Right lobe of liver (tissue), 6 donors: ENCODE measurements at regions not wholly inside any gene's neighbourhood (a gene's known extent, or its start where the extent isn't known, plus 50 kb on each side); places are given as distances from the start of the nearest gene placed in this dataset.

Experiments
- ATAC-seq, 4 donors: fragments of 200-7000 bp; cut with Tn5 transposase; one replicate each; pipeline ENCODE4 v1.9.1; 2020; ENCODE audit warnings: mild to moderate bottlenecking in 4 of 4, moderate library complexity in 4 of 4
- DNase-seq, 3 donors: peaks; one replicate each; pipeline ENCODE4 v3.0.0-alpha.2; 2020
- H3K27ac ChIP-seq, 3 donors: fragments of 200-600 bp; one replicate each; pipeline ENCODE4 v1.8.0; 2022
- H3K27me3 ChIP-seq, 2 donors: fragments of 200-600 bp; one replicate each; pipeline ENCODE4 v1.8.0; 2022
- H3K36me3 ChIP-seq, 4 donors: fragments of 200-600 bp; sonication (generic) in 1 of 4; one replicate each; pipeline versions ENCODE4 v1.5.1 to v1.8.0; 2017 to 2022; ENCODE audit warnings: control low read depth in 1 of 4
- H3K4me1 ChIP-seq, 4 donors: fragments of 200-600 bp; sonication (generic) in 1 of 4; one replicate each; pipeline versions ENCODE4 v1.5.1 to v1.8.0; 2017 to 2022; ENCODE audit warnings: control low read depth in 1 of 4
- H3K4me3 ChIP-seq, 3 donors: fragments of 200-600 bp; one replicate each; pipeline ENCODE4 v1.8.0; 2022
- H3K9me3 ChIP-seq, 4 donors: fragments of 200-600 bp; sonication (generic) in 1 of 4; one replicate each; pipeline versions ENCODE4 v1.5.1 to v1.8.0; 2017 to 2022; ENCODE audit warnings: control low read depth in 1 of 4
- POLR2A ChIP-seq: fragments of 450-650 bp; IDR thresholded peaks from one replicate; pipeline ENCODE4 v1.6.1; 2017; ENCODE audit warnings: antibody characterized with exemption, mild to moderate bottlenecking
- WGBS: methylation state at CpG from one replicate; pipeline ENCODE4 v1.1.6; 2018; ENCODE audit warnings: low coverage, low lambda C conversion rate; ENCODE audit not compliant: insufficient coverage; ENCODE audit errors: missing lambda C conversion rate; 5-methylcytosine and 5-hydroxymethylcytosine counted together
- intact Hi-C, 2 donors: fragments of 100-400 bp; cut with DNase I; formaldehyde crosslinking; loops; one replicate each; pipeline versions ENCODE4 v1.11.2 to v1.14.1; 2022
- TF ChIP-seq, protein P1 (sequence below), 4 donors: fragments of 200-600 bp in 3 of 4; fragments of 450-650 bp in 1 of 4; IDR thresholded peaks; one replicate each; pipeline versions ENCODE4 v1.5.1 to v1.8.0; 2016 to 2022; ENCODE audit warnings: antibody characterized with exemption in 4 of 4, mild to moderate bottlenecking in 2 of 4
- donor health status: DM: no; HTN: yes; CAD: no.
- donor health status: DM: no; HTN: no; CAD: no.
- donor health status: DM: no; HTN: no; CAD: no.
- donor health status: DM: no; HTN: yes; CAD: no.
- donor health status: DM: no; HTN: yes; CAD: no.

DNA sequence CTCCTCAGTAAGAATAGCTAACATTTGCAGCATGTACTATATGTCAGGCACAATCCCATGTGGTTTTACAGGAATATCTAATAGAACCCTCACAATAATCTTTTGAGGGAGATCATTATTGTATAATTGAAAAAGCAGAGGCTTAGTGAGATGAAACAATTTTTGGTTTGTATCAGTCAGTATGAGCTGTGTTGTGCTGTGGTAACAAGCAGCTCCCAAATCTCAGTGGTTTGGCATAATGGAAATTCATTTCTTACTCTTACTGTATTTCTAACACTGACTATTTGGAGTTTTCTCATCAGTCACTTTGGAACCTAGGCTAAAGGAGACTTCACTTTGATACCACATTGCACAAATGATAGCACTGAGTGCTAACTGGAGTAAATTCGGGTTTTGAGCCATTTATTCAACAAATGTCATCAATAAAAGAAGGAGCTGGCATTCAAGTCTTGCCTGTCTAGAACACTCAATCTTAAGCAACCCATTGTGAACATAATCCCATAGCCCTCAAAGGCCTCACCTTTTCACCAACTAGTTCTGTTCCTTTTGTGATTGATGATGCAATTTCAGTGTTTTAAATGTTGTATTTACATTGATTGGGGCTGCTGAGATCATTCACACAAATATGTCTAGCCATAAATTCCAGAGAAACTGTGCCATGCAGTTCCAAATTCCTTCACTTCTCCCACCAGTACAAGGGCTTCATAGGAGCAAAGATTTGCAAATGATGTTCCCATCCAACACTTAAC, 441.0 kb downstream of the XYLT1 start:
- 21% methylated on average over 1 of the region's 1 CpG for WGBS
- H3K27me3 ChIP-seq, result no peaks in the 10 kb centered on the region
- no peak for DNase-seq
- ATAC-seq, result no peak
- no peak for TF ChIP-seq POLR2A
- TF ChIP-seq, protein P1, sequence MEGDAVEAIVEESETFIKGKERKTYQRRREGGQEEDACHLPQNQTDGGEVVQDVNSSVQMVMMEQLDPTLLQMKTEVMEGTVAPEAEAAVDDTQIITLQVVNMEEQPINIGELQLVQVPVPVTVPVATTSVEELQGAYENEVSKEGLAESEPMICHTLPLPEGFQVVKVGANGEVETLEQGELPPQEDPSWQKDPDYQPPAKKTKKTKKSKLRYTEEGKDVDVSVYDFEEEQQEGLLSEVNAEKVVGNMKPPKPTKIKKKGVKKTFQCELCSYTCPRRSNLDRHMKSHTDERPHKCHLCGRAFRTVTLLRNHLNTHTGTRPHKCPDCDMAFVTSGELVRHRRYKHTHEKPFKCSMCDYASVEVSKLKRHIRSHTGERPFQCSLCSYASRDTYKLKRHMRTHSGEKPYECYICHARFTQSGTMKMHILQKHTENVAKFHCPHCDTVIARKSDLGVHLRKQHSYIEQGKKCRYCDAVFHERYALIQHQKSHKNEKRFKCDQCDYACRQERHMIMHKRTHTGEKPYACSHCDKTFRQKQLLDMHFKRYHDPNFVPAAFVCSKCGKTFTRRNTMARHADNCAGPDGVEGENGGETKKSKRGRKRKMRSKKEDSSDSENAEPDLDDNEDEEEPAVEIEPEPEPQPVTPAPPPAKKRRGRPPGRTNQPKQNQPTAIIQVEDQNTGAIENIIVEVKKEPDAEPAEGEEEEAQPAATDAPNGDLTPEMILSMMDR (IDR thresholded peaks at IDR 0.05), result no peak
- no peak overlapping the region for H3K27ac ChIP-seq
- H3K4me3 ChIP-seq, result no peak overlapping the region
- intact Hi-C loops, result no loop called here
- no peaks in the 10 kb centered on the region for H3K36me3 ChIP-seq
- no peaks in the 10 kb centered on the region for H3K4me1 ChIP-seq
- no peaks in the 10 kb centered on the region for H3K9me3 ChIP-seq

DNA sequence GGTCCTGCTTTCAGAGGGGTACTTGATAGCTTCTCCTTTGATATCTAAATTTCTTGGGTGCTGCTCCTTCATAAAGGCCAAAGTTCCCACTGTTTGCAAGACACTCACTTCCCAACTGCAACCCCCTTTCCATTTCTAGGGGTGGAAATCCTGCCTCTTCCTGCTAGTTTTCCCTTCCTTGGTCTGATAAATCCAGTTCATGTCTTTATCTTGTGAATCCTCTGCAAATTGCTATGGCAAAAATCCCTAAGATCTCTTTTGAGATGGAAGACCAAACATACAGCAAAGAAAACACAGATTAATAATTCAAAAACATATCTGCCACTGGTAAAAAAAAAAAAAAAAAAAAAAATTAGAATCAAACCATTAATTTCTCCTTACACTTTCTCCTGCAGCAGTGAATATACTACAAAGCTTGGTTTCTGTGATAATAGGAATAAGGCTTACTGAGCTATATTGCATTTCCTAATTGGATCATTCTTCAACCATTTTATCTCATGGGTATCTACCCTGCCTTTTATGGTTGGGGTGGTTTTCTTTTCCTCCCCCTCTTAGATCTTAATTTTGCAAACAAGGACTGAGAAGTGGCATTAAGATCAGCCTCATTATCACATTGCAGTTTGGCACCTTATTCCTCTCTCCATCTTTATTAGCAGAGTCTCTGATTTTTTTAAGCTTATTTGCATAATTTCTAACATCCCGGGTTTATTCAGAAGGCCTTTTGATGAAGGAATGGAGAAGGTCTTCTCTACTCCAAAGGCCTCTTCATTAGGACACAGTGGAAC, 439.1 kb downstream of the XYLT1 start:
- DNase-seq (no peak), ATAC-seq (no peak)
- Histone ChIP-seq H3K4me3 (no peak overlapping the region), H3K27ac (no peak overlapping the region), H3K36me3 (no peaks in the 10 kb centered on the region), H3K4me1 (no peaks in the 10 kb centered on the region), H3K9me3 (no peaks in the 10 kb centered on the region), H3K27me3 (no peaks in the 10 kb centered on the region)
- TF ChIP-seq, protein P1 (IDR thresholded peaks at IDR 0.05), result no peak
- no peak for TF ChIP-seq POLR2A
- intact Hi-C loops, result no loop called here
- 53% methylated on average over 1 of the region's 1 CpG for WGBS

DNA sequence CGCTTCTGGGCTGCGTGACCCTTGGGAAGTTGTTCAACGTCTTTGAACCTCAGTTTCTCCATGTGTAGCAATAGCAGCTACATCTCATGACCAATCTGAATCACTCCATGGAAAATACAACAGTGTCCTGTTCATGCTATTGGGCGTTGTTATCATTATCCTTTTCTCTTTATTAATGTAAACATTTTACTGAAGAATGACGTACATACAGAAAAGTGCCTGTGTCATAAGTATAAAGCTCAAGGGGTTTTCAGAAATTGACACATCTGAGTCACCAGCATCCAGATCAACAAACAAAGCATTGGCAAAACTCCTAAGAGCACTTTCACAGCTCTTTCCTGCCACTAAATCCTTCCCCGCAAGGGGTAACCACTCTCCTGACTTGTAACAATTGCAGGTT, 438.4 kb downstream of the XYLT1 start:
- DNase-seq (no peak), ATAC-seq (no peak)
- H3K4me1 ChIP-seq, result no peaks in the 10 kb centered on the region
- no peak overlapping the region for H3K4me3 ChIP-seq
- H3K27ac ChIP-seq, result no peak overlapping the region
- no peaks in the 10 kb centered on the region for H3K36me3 ChIP-seq
- H3K9me3 ChIP-seq, result no peaks in the 10 kb centered on the region
- no peaks in the 10 kb centered on the region for H3K27me3 ChIP-seq
- intact Hi-C loops, result no loop called here
- 72% methylated on average over 4 of the region's 6 CpGs for WGBS
- TF ChIP-seq, protein P1 (IDR thresholded peaks at IDR 0.05), result no peak
- no peak for TF ChIP-seq POLR2A

DNA sequence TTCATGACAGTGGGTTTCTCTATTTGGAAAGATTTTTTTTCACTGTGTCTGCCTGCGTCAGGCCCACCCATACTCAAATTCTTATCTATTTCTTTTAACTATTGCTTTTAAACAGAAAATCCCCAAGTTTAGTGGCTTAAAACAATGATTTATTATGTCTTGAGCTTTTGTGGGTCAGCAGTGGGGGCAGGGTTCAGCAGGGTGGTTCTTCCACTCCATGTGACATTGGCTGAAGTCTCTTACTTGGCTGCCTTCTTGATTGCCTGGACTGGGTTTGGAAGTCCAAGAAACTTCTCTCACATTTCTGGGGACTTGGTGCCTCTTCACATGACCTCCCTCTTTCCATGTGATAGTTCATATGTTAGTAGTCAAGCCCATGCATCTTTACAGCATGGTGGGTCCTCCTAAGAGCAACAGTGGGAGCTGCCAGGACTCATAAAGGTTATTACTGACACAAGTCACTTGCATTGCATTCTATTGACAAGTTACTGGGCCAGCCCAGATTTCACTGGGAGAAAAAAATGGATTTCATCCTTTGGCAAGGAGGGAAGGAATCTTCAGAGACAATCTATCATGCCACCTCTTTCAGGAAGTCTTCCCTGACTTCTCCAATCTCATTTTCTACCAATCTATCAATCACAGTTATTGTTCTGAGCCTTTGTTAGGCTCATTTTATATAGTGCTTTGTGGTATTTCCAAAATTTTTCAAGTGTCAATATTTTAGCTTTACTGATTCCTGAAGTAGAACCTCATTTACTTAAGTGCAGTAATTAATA, 436.1 kb downstream of the XYLT1 start:
- H3K27me3 ChIP-seq, result no peaks in the 10 kb centered on the region
- DNase-seq, result no peak
- TF ChIP-seq POLR2A, result no peak
- TF ChIP-seq, protein P1 (IDR thresholded peaks at IDR 0.05), result no peak
- H3K4me3 ChIP-seq, result no peak overlapping the region
- H3K9me3 ChIP-seq, result no peaks in the 10 kb centered on the region
- H3K4me1 ChIP-seq, result no peaks in the 10 kb centered on the region
- intact Hi-C loops, result no loop called here
- 65% methylated on average over 1 of the region's 1 CpG for WGBS
- no peak for ATAC-seq
- H3K36me3 ChIP-seq, result no peaks in the 10 kb centered on the region
- no peak overlapping the region for H3K27ac ChIP-seq
